H9 (cell line): ENCODE measurements at regions not wholly inside any gene's neighbourhood (a gene's known extent, or its start where the extent isn't known, plus 50 kb on each side); places are given as distances from the start of the nearest gene placed in this dataset.

Source experiments
- DNase-seq: peaks from one replicate; pipeline ENCODE4 v3.0.0-alpha.2; 2017
- H2AFZ ChIP-seq: one replicate; pipeline ENCODE4 v1.6.1; 2013; ENCODE audit warnings: mild to moderate bottlenecking, low read length, control low read depth, moderate library complexity
- H2AK5ac ChIP-seq: 2 replicates; pipeline ENCODE4 v1.6.1; 2013; ENCODE audit warnings: low read length, control low read depth, mixed read lengths; ENCODE audit not compliant: insufficient read length
- H2BK120ac ChIP-seq: one replicate; pipeline ENCODE4 v1.6.1; 2013; ENCODE audit warnings: low read depth, mild to moderate bottlenecking, low read length, control low read depth, inconsistent platforms; ENCODE audit not compliant: poor library complexity, severe bottlenecking
- H2BK12ac ChIP-seq: 2 replicates; pipeline ENCODE4 v1.6.1; 2013; ENCODE audit warnings: low read length, control low read depth, mixed read lengths, low read depth; ENCODE audit not compliant: insufficient read length
- H2BK15ac ChIP-seq: 2 replicates; pipeline ENCODE4 v1.6.1; 2013; ENCODE audit warnings: low read depth, low read length, control low read depth
- H2BK20ac ChIP-seq: one replicate; pipeline ENCODE4 v1.6.1; 2013; ENCODE audit warnings: low read depth, mild to moderate bottlenecking, low read length, control low read depth, inconsistent platforms; ENCODE audit not compliant: poor library complexity, severe bottlenecking
- H2BK5ac ChIP-seq: 2 replicates; pipeline ENCODE4 v1.6.1; 2013; ENCODE audit warnings: low read length, control low read depth, mixed read lengths; ENCODE audit not compliant: insufficient read length
- H3K14ac ChIP-seq: 2 replicates; pipeline ENCODE4 v1.6.1; 2013; ENCODE audit warnings: low read length, control low read depth; ENCODE audit not compliant: insufficient read depth
- H3K18ac ChIP-seq: 2 replicates; pipeline ENCODE4 v1.6.1; 2013; ENCODE audit warnings: low read depth, mild to moderate bottlenecking, mixed read lengths, low read length, control low read depth; ENCODE audit not compliant: insufficient read length
- H3K23ac ChIP-seq: 2 replicates; pipeline ENCODE4 v1.6.1; 2013; ENCODE audit warnings: low read length, control low read depth, mixed read lengths, low read depth; ENCODE audit not compliant: insufficient read length
- H3K23me2 ChIP-seq: 2 replicates; pipeline ENCODE4 v1.6.1; 2013; ENCODE audit warnings: low read depth, mild to moderate bottlenecking, mixed read lengths, low read length, control low read depth; ENCODE audit not compliant: insufficient read length, poor library complexity, severe bottlenecking
- H3K27ac ChIP-seq: 2 replicates; pipeline ENCODE4 v1.5.1; 2013; ENCODE audit warnings: low read length, control low read depth, mixed read lengths, low read depth; ENCODE audit not compliant: insufficient read length
- H3K27me3 ChIP-seq: 2 replicates; pipeline ENCODE4 v1.6.1; 2013; ENCODE audit warnings: low read length, control low read depth, inconsistent platforms; ENCODE audit not compliant: insufficient read depth
- H3K4ac ChIP-seq: 2 replicates; pipeline ENCODE4 v1.6.1; 2013; ENCODE audit warnings: low read depth, mild to moderate bottlenecking, control low read depth, inconsistent platforms, low read length, moderate library complexity
- H3K4me1 ChIP-seq: 2 replicates; pipeline ENCODE4 v1.6.1; 2013; ENCODE audit warnings: low read length, control low read depth, inconsistent platforms; ENCODE audit not compliant: insufficient read depth
- H3K4me2 ChIP-seq: 2 replicates; pipeline ENCODE4 v1.6.1; 2013; ENCODE audit warnings: low read length, control low read depth, mixed read lengths; ENCODE audit not compliant: insufficient read length, insufficient read depth
- H3K56ac ChIP-seq: 2 replicates; pipeline ENCODE4 v1.6.1; 2013; ENCODE audit warnings: low read depth, mild to moderate bottlenecking, mixed read lengths, low read length, control low read depth; ENCODE audit not compliant: insufficient read length
- H3K79me1 ChIP-seq: 2 replicates; pipeline ENCODE4 v1.6.1; 2013; ENCODE audit warnings: low read depth, mild to moderate bottlenecking, moderate library complexity, low read length, control low read depth, inconsistent platforms; ENCODE audit not compliant: insufficient read depth, poor library complexity, severe bottlenecking
- H3K79me2 ChIP-seq: 2 replicates; pipeline ENCODE4 v1.6.1; 2013; ENCODE audit warnings: low read length, control low read depth, inconsistent platforms; ENCODE audit not compliant: insufficient read depth
- H3K9ac ChIP-seq: 2 replicates; pipeline ENCODE4 v1.6.1; 2013; ENCODE audit warnings: low read length, control low read depth, mixed read lengths; ENCODE audit not compliant: insufficient read length; ENCODE audit errors: extremely low read depth
- H3K9me3 ChIP-seq: one replicate; pipeline ENCODE4 v1.6.1; 2013; ENCODE audit warnings: low read depth, low read length, inconsistent platforms; ENCODE audit not compliant: control insufficient read depth
- H3T11ph ChIP-seq: one replicate; pipeline ENCODE4 v1.6.1; 2013; ENCODE audit warnings: mild to moderate bottlenecking, low read length, control low read depth, inconsistent platforms
- H4K20me1 ChIP-seq: one replicate; pipeline ENCODE4 v1.6.1; 2013; ENCODE audit not compliant: control insufficient read depth, insufficient read length, insufficient read depth
- H4K5ac ChIP-seq: 2 replicates; pipeline ENCODE4 v1.6.1; 2013; ENCODE audit warnings: low read depth, mild to moderate bottlenecking, mixed read lengths, low read length, control low read depth; ENCODE audit not compliant: insufficient read length
- H4K8ac ChIP-seq: replicated peaks from 2 replicates; pipeline ENCODE4 v1.6.1; 2013; ENCODE audit warnings: low read length, control low read depth, mixed read lengths, low read depth; ENCODE audit not compliant: insufficient read length
- H4K91ac ChIP-seq: 2 replicates; pipeline ENCODE4 v1.6.1; 2013; ENCODE audit warnings: low read depth, mild to moderate bottlenecking, moderate library complexity, mixed read lengths, low read length, control low read depth; ENCODE audit not compliant: insufficient read length
- H3K27ac Mint-ChIP-seq, 3 experiments: 2 replicates in 2 of 3; 3 replicates in 1 of 3; pipeline ENCODE4 v1.8.0; 2020 to 2021; ENCODE audit warnings: mixed read lengths in 3 of 3, mild to moderate bottlenecking in 1 of 3, moderate library complexity in 1 of 3
- H3K27me3 Mint-ChIP-seq: 2 replicates; pipeline ENCODE4 v1.8.0; 2021; ENCODE audit warnings: low read depth, mild to moderate bottlenecking, moderate library complexity, mixed read lengths
- H3K36me3 Mint-ChIP-seq, 3 experiments: 2 replicates in 2 of 3; 3 replicates in 1 of 3; pipeline ENCODE4 v1.8.0; 2020 to 2021; ENCODE audit warnings: low read depth in 3 of 3, mixed read lengths in 3 of 3; ENCODE audit not compliant: insufficient read depth in 1 of 3
- H3K4me1 Mint-ChIP-seq, 2 experiments: 2 replicates each; pipeline ENCODE4 v1.8.0; 2020; ENCODE audit warnings: mixed read lengths in 2 of 2
- H3K4me3 Mint-ChIP-seq, 2 experiments: 2 replicates in 1 of 2; 3 replicates in 1 of 2; pipeline ENCODE4 v1.8.0; 2020 to 2021; ENCODE audit warnings: mild to moderate bottlenecking in 2 of 2, mixed read lengths in 2 of 2, moderate library complexity in 1 of 2
- H3K9me3 Mint-ChIP-seq, 2 experiments: 2 replicates in 1 of 2; 3 replicates in 1 of 2; pipeline ENCODE4 v1.8.0; 2020; ENCODE audit warnings: mild to moderate bottlenecking in 2 of 2, mixed read lengths in 2 of 2, moderate library complexity in 1 of 2
- WGBS: extraction: QIAGEN DNeasy Blood & Tissue Kit; methylation state at CpG from one replicate; pipeline ENCODE4 v1.1.7; 2013; ENCODE audit warnings: missing lambda C conversion rate, low lambda C conversion rate, mixed read lengths; ENCODE audit not compliant: insufficient read length; ENCODE audit errors: extremely low coverage; 5-methylcytosine and 5-hydroxymethylcytosine counted together
- TF ChIP-seq, protein P1 (sequence below): fragments of 200-600 bp; sonication (generic); conservative IDR thresholded peaks from 3 replicates; pipeline ENCODE4 v1.8.0; 2021; ENCODE audit warnings: antibody characterized with exemption, mild to moderate bottlenecking

- Histone ChIP-seq H4K5ac (no peak overlapping the region), H3K18ac (no peak overlapping the region), H3K4me1 (no peaks in the 10 kb centered on the region), H3K23ac (no peak overlapping the region), H2AK5ac (no peak overlapping the region), H2BK15ac (no peak overlapping the region), H3K23me2 (no peaks in the 10 kb centered on the region), H2AFZ (no peak overlapping the region), H3K14ac (no peak overlapping the region), H3K56ac (no peak overlapping the region), H3T11ph (no peak overlapping the region), H2BK120ac (no peak overlapping the region), H2BK20ac (no peak overlapping the region), H3K4ac (no peak overlapping the region), H3K27ac (no peak overlapping the region), H4K20me1 (no peaks in the 10 kb centered on the region), H3K27me3 (no peaks in the 10 kb centered on the region), H3K9ac (no peak overlapping the region), H2BK12ac (no peak overlapping the region), H3K9me3 (no peaks in the 10 kb centered on the region), H3K4me2 (no peak overlapping the region), H2BK5ac (no peak overlapping the region), H4K8ac (no peak overlapping the region), H4K91ac (no peak overlapping the region), H3K79me2 (no peaks in the 10 kb centered on the region), H3K79me1 (no peaks in the 10 kb centered on the region)
- DNase-seq, result no peak
- Mint-ChIP-seq H3K9me3 (no peaks in the 10 kb centered on the region), H3K27me3 (no peaks in the 10 kb centered on the region), H3K36me3 (no peaks in the 10 kb centered on the region), H3K4me1 (no peaks in the 10 kb centered on the region), H3K4me3 (no peak overlapping the region), H3K27ac (no peak overlapping the region)
- WGBS, result no CpG with 5 or more reads among the region's 3 CpGs
- TF ChIP-seq, protein P1, sequence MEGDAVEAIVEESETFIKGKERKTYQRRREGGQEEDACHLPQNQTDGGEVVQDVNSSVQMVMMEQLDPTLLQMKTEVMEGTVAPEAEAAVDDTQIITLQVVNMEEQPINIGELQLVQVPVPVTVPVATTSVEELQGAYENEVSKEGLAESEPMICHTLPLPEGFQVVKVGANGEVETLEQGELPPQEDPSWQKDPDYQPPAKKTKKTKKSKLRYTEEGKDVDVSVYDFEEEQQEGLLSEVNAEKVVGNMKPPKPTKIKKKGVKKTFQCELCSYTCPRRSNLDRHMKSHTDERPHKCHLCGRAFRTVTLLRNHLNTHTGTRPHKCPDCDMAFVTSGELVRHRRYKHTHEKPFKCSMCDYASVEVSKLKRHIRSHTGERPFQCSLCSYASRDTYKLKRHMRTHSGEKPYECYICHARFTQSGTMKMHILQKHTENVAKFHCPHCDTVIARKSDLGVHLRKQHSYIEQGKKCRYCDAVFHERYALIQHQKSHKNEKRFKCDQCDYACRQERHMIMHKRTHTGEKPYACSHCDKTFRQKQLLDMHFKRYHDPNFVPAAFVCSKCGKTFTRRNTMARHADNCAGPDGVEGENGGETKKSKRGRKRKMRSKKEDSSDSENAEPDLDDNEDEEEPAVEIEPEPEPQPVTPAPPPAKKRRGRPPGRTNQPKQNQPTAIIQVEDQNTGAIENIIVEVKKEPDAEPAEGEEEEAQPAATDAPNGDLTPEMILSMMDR, result no peak
These were observed 341.5 kb upstream of the ANO3 start for GRCh38 chr11:25990406-25990805.
